B cell (primary cell): ENCODE measurements at regions not wholly inside any gene's neighbourhood (a gene's known extent, or its start where the extent isn't known, plus 50 kb on each side); places are given as distances from the start of the nearest gene placed in this dataset.

Experiments used
- EZH2 ChIP-seq: IDR thresholded peaks from 2 replicates; pipeline ENCODE4 v1.6.1; 2012; ENCODE audit warnings: borderline replicate concordance, low read depth, mild to moderate bottlenecking, moderate library complexity, low read length; ENCODE audit not compliant: insufficient read depth, poor library complexity, severe bottlenecking
- TF ChIP-seq, protein P1 (sequence below): fragments of 200-600 bp; IDR thresholded peaks from one replicate; pipeline ENCODE4 v1.8.0; 2022; ENCODE audit warnings: antibody characterized with exemption, mild to moderate bottlenecking

DNA sequence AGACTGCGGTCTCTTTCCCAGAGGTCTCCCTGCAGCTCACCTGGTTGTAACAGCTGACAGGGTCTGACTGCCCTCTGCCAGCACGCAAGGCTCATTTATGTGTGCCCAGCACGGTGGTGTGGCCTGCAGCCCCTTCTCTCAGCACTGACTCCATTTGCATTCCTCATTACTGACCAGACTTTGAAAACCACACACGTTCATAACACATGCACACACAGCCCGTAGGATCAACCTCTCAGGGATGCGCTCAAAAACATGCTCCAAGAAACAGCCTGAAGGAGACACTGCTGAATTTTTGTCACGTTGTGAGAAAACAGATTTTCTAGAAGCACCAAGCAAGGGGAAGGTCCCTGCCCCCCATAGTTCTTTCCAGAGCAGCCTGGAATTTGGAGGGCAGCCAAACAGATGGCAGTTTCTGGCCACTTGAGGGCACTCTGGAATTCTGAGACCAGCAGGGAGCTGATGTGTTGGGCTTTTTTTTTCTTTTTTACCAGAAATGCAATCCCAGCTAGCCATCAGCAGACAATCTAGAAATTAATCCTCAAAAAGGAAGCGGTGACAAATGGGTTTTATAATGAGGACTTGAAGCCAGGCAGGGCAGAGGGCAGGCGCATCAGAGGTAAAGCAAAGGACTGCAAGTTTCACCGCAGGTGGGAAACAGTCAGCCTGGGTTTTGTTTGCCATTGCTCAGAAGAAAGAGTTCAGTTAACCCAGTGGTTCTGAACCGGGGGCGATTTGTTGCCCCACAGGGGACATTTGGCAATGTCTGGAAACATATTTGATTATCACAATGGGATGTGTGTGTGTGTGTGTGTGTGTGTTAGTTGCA, 170.5 kb upstream of the PROK2 start:
- TF ChIP-seq, protein P1, sequence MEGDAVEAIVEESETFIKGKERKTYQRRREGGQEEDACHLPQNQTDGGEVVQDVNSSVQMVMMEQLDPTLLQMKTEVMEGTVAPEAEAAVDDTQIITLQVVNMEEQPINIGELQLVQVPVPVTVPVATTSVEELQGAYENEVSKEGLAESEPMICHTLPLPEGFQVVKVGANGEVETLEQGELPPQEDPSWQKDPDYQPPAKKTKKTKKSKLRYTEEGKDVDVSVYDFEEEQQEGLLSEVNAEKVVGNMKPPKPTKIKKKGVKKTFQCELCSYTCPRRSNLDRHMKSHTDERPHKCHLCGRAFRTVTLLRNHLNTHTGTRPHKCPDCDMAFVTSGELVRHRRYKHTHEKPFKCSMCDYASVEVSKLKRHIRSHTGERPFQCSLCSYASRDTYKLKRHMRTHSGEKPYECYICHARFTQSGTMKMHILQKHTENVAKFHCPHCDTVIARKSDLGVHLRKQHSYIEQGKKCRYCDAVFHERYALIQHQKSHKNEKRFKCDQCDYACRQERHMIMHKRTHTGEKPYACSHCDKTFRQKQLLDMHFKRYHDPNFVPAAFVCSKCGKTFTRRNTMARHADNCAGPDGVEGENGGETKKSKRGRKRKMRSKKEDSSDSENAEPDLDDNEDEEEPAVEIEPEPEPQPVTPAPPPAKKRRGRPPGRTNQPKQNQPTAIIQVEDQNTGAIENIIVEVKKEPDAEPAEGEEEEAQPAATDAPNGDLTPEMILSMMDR, result no peak
- TF ChIP-seq EZH2, result no peak
